ENCODE measurements at regions not wholly inside any gene's neighbourhood (a gene's known extent, or its start where the extent isn't known, plus 50 kb on each side); places are given as distances from the start of the nearest gene placed in this dataset.

GRCh38 chr3:145623349-145623748, 537.6 kb downstream of the PLOD2 start:
- no peak for DNase-seq (ENCODE audit: low spot score)
- TF ChIP-seq CTCF (IDR thresholded peaks at IDR 0.05; ENCODE audit: extremely low read depth, missing control alignments): no peak

- TF ChIP-seq CTCF (IDR thresholded peaks at IDR 0.05; ENCODE audit: extremely low read depth, missing control alignments): no peak
- no peak for DNase-seq (ENCODE audit: low spot score)
Measured at GRCh38 chr3:145628211-145628610, 532.8 kb downstream of the PLOD2 start.

GRCh38 chr3:145637105-145637504, 523.9 kb downstream of the PLOD2 start:
- no peak for DNase-seq (ENCODE audit: low spot score)
- TF ChIP-seq CTCF (IDR thresholded peaks at IDR 0.05; ENCODE audit: extremely low read depth, missing control alignments): no peak

- TF ChIP-seq CTCF (IDR thresholded peaks at IDR 0.05; ENCODE audit: extremely low read depth, missing control alignments): no peak
- no peak for DNase-seq (ENCODE audit: low spot score)
Measured at GRCh38 chr3:145639003-145639606, 521.9 kb downstream of the PLOD2 start.

DNA sequence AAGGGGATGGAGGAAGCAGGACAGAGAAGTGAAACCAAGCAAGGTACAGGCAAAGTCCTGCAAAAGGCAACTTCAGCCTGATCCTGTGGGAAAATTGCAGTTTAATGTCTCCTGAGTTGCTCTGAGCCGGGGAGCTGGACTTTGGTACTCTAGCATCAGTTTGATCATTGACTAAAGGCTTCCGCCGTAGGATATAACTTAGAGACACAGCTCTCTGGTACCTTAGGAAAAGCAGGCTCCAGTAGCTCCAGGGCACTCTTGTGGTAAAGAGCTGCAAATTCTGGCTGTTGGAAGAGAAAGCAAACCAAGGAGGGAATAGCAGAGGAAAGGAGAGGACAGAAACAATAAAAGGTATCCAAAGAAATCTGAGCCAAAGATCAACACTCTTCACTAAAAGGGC, 521.1 kb downstream of the PLOD2 start:
- no peak for DNase-seq (ENCODE audit: low spot score)
- TF ChIP-seq CTCF (IDR thresholded peaks at IDR 0.05; ENCODE audit: extremely low read depth, missing control alignments): no peak

DNA sequence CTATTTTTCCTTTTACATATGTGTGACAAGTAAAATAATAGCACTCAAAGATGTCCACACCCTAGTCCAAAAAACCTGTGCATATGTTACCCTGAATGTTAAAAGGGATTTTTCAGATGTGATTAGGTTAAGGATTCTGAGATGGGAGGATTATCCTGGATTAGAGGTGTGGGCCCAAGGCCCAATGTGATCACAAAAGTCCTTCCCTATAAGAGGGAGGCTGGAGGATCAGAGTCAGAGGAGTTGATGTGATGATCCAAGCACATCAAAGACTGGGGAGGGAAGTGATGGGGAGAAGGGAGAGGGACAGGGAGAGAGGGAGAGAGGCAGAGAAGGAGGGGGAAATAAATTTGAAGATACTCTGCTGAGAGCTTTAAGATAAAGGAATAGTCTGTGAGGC, 512.6 kb downstream of the PLOD2 start:
- DNase-seq (ENCODE audit: low spot score): no peak
- TF ChIP-seq CTCF (IDR thresholded peaks at IDR 0.05; ENCODE audit: extremely low read depth, missing control alignments): no peak

GRCh38 chr3:145649368-145649887, 511.6 kb downstream of the PLOD2 start:
- no peak for TF ChIP-seq CTCF (IDR thresholded peaks at IDR 0.05; ENCODE audit: extremely low read depth, missing control alignments)
- DNase-seq (ENCODE audit: low spot score): no peak
